K562 (cell line): ENCODE measurements at regions not wholly inside any gene's neighbourhood (a gene's known extent, or its start where the extent isn't known, plus 50 kb on each side); places are given as distances from the start of the nearest gene placed in this dataset.

Experiments
- ATAC-seq: fragments of 200-7000 bp; cut with Tn5 transposase; 3 replicates; pipeline ENCODE4 v1.9.1; 2020; ENCODE audit warnings: moderate library complexity
- BruUV-seq: library from RNA; stranded (reverse); fragments of 400-500 nt; replicated peaks from 2 replicates; lab custom pipeline; 2021; lab: Mats Ljungman, UMichigan
- CTCF ChIA-PET: fragments of 300-600 bp; formaldehyde crosslinking; extraction: SDS; loops from one replicate; lab custom pipeline; 2021; ENCODE audit warnings: low intra/inter-chr PET ratio; lab: Yijun Ruan, JAX
- POLR2A ChIA-PET: fragments of 300-600, 350-650 bp; sonication (Branson Sonifier 250); formaldehyde crosslinking; extraction: SDS; loops from one replicate; lab custom pipeline; 2021; ENCODE audit warnings: antibody characterized with exemption, inconsistent platforms; lab: Yijun Ruan, JAX
- DNase-seq, 4 experiments: peaks; one replicate each; pipeline versions ENCODE4 v3.0.0 to v3.0.0-alpha.2; 2011 to 2018; ENCODE audit warnings: low spot score in 3 of 4, mixed read lengths in 3 of 4; ENCODE audit errors: extremely low read depth in 1 of 4
- FAIRE-seq: peaks from 2 replicates; lab custom pipeline; 2011; peaks lifted over from hg19 to GRCh38; lab: Jason Lieb, UNC
- H2AFZ ChIP-seq: 2 replicates; pipeline ENCODE4 v1.6.0; 2011; ENCODE audit warnings: low read depth, low read length, control low read depth, inconsistent platforms
- H3K27ac ChIP-seq: fragments of 200-600 bp; 3 replicates; pipeline ENCODE4 v1.8.0; 2011; ENCODE audit warnings: low read depth, mild to moderate bottlenecking, control low read depth, inconsistent platforms, low read length, moderate library complexity, mixed read lengths; ENCODE audit errors: extremely low read depth
- H3K27me3 ChIP-seq, 2 experiments: fragments of 300-600 bp in 1 of 2; 2 replicates in 1 of 2; 3 replicates in 1 of 2; pipeline versions ENCODE4 v1.6.0 to v1.8.0; 2011; ENCODE audit warnings: inconsistent platforms in 2 of 2, low read length in 2 of 2, mild to moderate bottlenecking in 1 of 2, mixed read lengths in 1 of 2, moderate library complexity in 1 of 2; ENCODE audit not compliant: control insufficient read depth in 2 of 2, insufficient read depth in 2 of 2
- H3K36me3 ChIP-seq: fragments of 300-600 bp; 3 replicates; pipeline ENCODE4 v1.8.0; 2011; ENCODE audit warnings: mild to moderate bottlenecking, low read length, inconsistent platforms; ENCODE audit not compliant: control insufficient read depth, insufficient read depth
- H3K4me1 ChIP-seq, 2 experiments: fragments of 200-600 bp in 1 of 2; replicated peaks in 1 of 2; 2 replicates in 1 of 2; 3 replicates in 1 of 2; pipeline versions ENCODE4 v1.5.1 to v1.8.0; 2011; ENCODE audit warnings: inconsistent platforms in 2 of 2, low read length in 2 of 2, mild to moderate bottlenecking in 1 of 2, mixed read lengths in 1 of 2, moderate library complexity in 1 of 2; ENCODE audit not compliant: control insufficient read depth in 2 of 2, insufficient read depth in 2 of 2
- H3K4me2 ChIP-seq: 2 replicates; pipeline ENCODE4 v1.6.1; 2011; ENCODE audit warnings: low read length, control low read depth, inconsistent platforms, mixed read lengths; ENCODE audit not compliant: insufficient read depth
- H3K4me3 ChIP-seq: fragments of 200-600 bp; sonication (generic), shearing (Covaris generic); 2 replicates; pipeline ENCODE4 v1.5.1; 2016; ENCODE audit warnings: control low read depth, inconsistent platforms
- H3K79me2 ChIP-seq: fragments of 200-600 bp; 3 replicates; pipeline ENCODE4 v1.8.0; 2011; ENCODE audit warnings: low read length, inconsistent platforms; ENCODE audit not compliant: control insufficient read depth, insufficient read depth
- H3K9ac ChIP-seq, 2 experiments: 2 replicates each; pipeline versions ENCODE4 v1.6.0 to v1.6.1; 2011; ENCODE audit warnings: low read depth in 2 of 2, low read length in 2 of 2, control low read depth in 1 of 2, inconsistent platforms in 1 of 2, mild to moderate bottlenecking in 1 of 2, mixed read lengths in 1 of 2; ENCODE audit not compliant: insufficient read depth in 1 of 2
- H3K9me1 ChIP-seq: one replicate; pipeline ENCODE4 v1.6.0; 2011; ENCODE audit warnings: inconsistent platforms, mild to moderate bottlenecking, low read length, moderate library complexity; ENCODE audit not compliant: control insufficient read depth, insufficient read depth
- H3K9me3 ChIP-seq: replicated peaks from 2 replicates; pipeline ENCODE4 v1.5.1; 2011; ENCODE audit warnings: low read depth, low read length, inconsistent platforms; ENCODE audit not compliant: control insufficient read depth, insufficient read depth
- H4K20me1 ChIP-seq: replicated peaks from 2 replicates; pipeline ENCODE4 v1.6.1; 2011; ENCODE audit warnings: low read length, inconsistent platforms, mixed read lengths; ENCODE audit not compliant: control insufficient read depth, insufficient read depth
- PTBP1 ChIP-seq: fragments of 200-400 bp; formaldehyde crosslinking; IDR thresholded peaks from 2 replicates; pipeline ENCODE4 v1.6.1; 2017; ENCODE audit warnings: low read depth, low read length
- TCF15 ChIP-seq: fragments of 250-450 bp; sonication (Bioruptor Pico); IDR thresholded peaks from 2 replicates; pipeline ENCODE4 v1.8.0; 2022; ENCODE audit warnings: moderate library complexity, mild to moderate bottlenecking, inconsistent platforms
- ZNF121 ChIP-seq: sonication (generic); formaldehyde crosslinking; conservative IDR thresholded peaks from 2 replicates; pipeline ENCODE4 v1.8.0; 2022; ENCODE audit warnings: missing genetic modification reagents
- ZNF277 ChIP-seq: fragments of 250-450 bp; sonication (Bioruptor Pico); IDR thresholded peaks from 2 replicates; pipeline ENCODE4 v1.8.0; 2022; ENCODE audit warnings: inconsistent platforms, mild to moderate bottlenecking, moderate library complexity, borderline replicate concordance
- ZNF511 ChIP-seq: sonication (generic); formaldehyde crosslinking; IDR thresholded peaks from 2 replicates; pipeline ENCODE4 v1.8.0; 2022; ENCODE audit warnings: mild to moderate bottlenecking, missing genetic modification reagents
- ZNF586 ChIP-seq: fragments of 450-650 bp; formaldehyde crosslinking; conservative IDR thresholded peaks from 2 replicates; pipeline ENCODE4 v1.4.0; 2020; ENCODE audit warnings: mild to moderate bottlenecking, moderate library complexity
- ZNF764 ChIP-seq: fragments of 250-450 bp; sonication (Bioruptor Pico); IDR thresholded peaks from 2 replicates; pipeline ENCODE4 v1.4.0; 2020; ENCODE audit warnings: low read depth, mild to moderate bottlenecking, moderate library complexity
- WGBS: fragments of 100-300 bp; shearing (Covaris generic); methylation state at CpG from one replicate; pipeline ENCODE4 v1.1.6; 2016; ENCODE audit warnings: low coverage, mixed read lengths; ENCODE audit not compliant: insufficient coverage; ENCODE audit errors: missing lambda C conversion rate; 5-methylcytosine and 5-hydroxymethylcytosine counted together
- in situ Hi-C: fragments of 300-500 bp; cut with MboI; formaldehyde crosslinking; loops from 4 replicates; pipeline ENCODE4 v1.15.0; 2018; ENCODE audit warnings: inconsistent platforms, mixed read lengths
- intact Hi-C: fragments of 100-400 bp; cut with micrococcal nuclease; formaldehyde crosslinking; loops from 2 replicates; pipeline ENCODE4 v1.14.2; 2022

- in situ Hi-C loops = no loop called here
- ChIA-PET POLR2A (interaction anchor here (0.6 kb wide), 1 partner anchor 1138 kb away, joined by 4 read pairs; no protein-coding TSS in a partner anchor), CTCF (no interaction called here)
- Histone ChIP-seq H3K27ac (no peak overlapping the region), H3K4me3 (no peak overlapping the region), H3K79me2 (no peaks in the 10 kb centered on the region), H3K9ac (no peak overlapping the region), H2AFZ (no peak overlapping the region), H3K27me3 (no peaks in the 10 kb centered on the region), H4K20me1 (0 out of 2 replicates have a peak, but pooled peaks cover 5% of the 10 kb centered on the region), H3K4me1 (peaks cover 0 to 29% of the 10 kb centered on the region in 2 experiments; a peak in 2 of 5 replicates), H3K9me3 (no peaks in the 10 kb centered on the region), H3K4me2 (no peak overlapping the region)
- DNase-seq = no peak
- FAIRE-seq = no peak
- BruUV-seq = no TSS peak
- WGBS = 89% methylated on average over 12 of the region's 17 CpGs
- no peak for ATAC-seq
- TF ChIP-seq ZNF586 = no peak
- no peak for TF ChIP-seq PTBP1
- no peak for TF ChIP-seq ZNF764 (CRISPR knock-in tag)
- no peak for TF ChIP-seq ZNF511 (CRISPR knock-in tag)
- no peak for TF ChIP-seq TCF15 (CRISPR knock-in tag)
- TF ChIP-seq ZNF121 (CRISPR knock-in tag) = no peak
- no peak for TF ChIP-seq ZNF277 (CRISPR knock-in tag)
- TF ChIP-seq, all 486 proteins: peak for 0
- Histone ChIP-seq H3K36me3 (peaks cover 39% of the 10 kb centered on the region; the same call in 2 of the 3 replicates), H3K9me1 (no peaks in the 10 kb centered on the region)
- intact Hi-C loops = no loop called here
Measured at GRCh38 chr12:124461241-124461673, 106.2 kb downstream of the NCOR2 start.
